Activated CD4-positive, alpha-beta T cell treated with anti-CD3 and anti-CD28 coated beads for 36 hours (primary cell): ENCODE measurements at regions not wholly inside any gene's neighbourhood (a gene's known extent, or its start where the extent isn't known, plus 50 kb on each side); places are given as distances from the start of the nearest gene placed in this dataset.
"Not testable (repeated sequence)": the region's sequence is repeated elsewhere in the genome, so short reads cannot be mapped to it uniquely, and the experiment has no call there.

Experiments used
- ATAC-seq: fragments of 200-7000 bp; cut with Tn5 transposase; one replicate; pipeline ENCODE4 v1.10.0; 2021; ENCODE audit warnings: mild to moderate bottlenecking, moderate library complexity
- CTCF ChIA-PET: fragments of 350-600 bp; sonication (Branson Sonifier 250); formaldehyde crosslinking; loops from one replicate; lab custom pipeline; 2021; ENCODE audit warnings: antibody characterized with exemption; lab: Charles Lee
- POLR2A ChIA-PET: fragments of 350-600 bp; sonication (Branson Sonifier 250); formaldehyde crosslinking; loops from one replicate; lab custom pipeline; 2021; ENCODE audit warnings: antibody characterized with exemption, inconsistent platforms; lab: Charles Lee
- DNase-seq: peaks from one replicate; pipeline ENCODE4 v3.0.0-alpha.2; 2020
- H3K27ac Mint-ChIP-seq: one replicate; pipeline ENCODE4 v1.8.0; 2021; ENCODE audit warnings: mixed read lengths
- H3K27me3 Mint-ChIP-seq: one replicate; pipeline ENCODE4 v1.8.0; 2021; ENCODE audit warnings: mixed read lengths
- H3K36me3 Mint-ChIP-seq: one replicate; pipeline ENCODE4 v1.8.0; 2021; ENCODE audit warnings: low read depth, mixed read lengths
- H3K4me1 Mint-ChIP-seq: one replicate; pipeline ENCODE4 v1.8.0; 2021; ENCODE audit warnings: mixed read lengths
- H3K4me3 Mint-ChIP-seq: one replicate; pipeline ENCODE4 v1.8.0; 2021; ENCODE audit warnings: mild to moderate bottlenecking, moderate library complexity, mixed read lengths
- H3K9me3 Mint-ChIP-seq: one replicate; pipeline ENCODE4 v1.8.0; 2021; ENCODE audit warnings: low read depth, mixed read lengths
- intact Hi-C, 2 experiments: fragments of 100-400 bp; cut with DNase I in 1 of 2; cut with micrococcal nuclease in 1 of 2; formaldehyde crosslinking; loops; one replicate each; pipeline versions ENCODE4 v1.14.2 to v1.15.1; 2022 to 2024; cut with DNase I, micrococcal nuclease

DNA sequence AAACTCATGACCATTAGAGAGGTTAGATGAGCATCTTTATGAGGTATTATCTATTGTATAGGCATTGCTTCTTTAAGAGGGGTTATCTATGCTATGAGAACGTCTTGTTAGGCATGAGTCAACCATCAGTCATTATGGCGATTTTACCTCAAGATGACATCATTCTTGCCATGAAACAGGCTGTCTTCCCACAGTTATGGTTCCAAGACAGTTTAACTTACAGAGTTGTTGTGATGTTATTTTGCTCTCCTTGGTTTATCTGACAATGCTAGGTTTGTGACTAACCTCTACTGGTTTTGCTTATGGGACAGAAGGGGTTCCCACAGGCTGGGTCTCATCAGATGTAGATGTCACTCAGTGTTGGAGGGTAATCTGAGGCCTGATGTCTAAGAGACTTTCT is 1864.7 kb upstream of the ACO1 start:
- peak; percentile 83 for ATAC-seq
- H3K9me3 Mint-ChIP-seq: no peaks in the 10 kb centered on the region
- H3K27me3 Mint-ChIP-seq: no peaks in the 10 kb centered on the region
- no peak overlapping the region for H3K4me3 Mint-ChIP-seq
- ChIA-PET CTCF (no interaction called here), POLR2A (no interaction called here)
- H3K36me3 Mint-ChIP-seq: no peaks in the 10 kb centered on the region
- no peaks in the 10 kb centered on the region for H3K4me1 Mint-ChIP-seq
- intact Hi-C loops: no loop called here
- no peak for DNase-seq
- H3K27ac Mint-ChIP-seq: no peak overlapping the region

DNA sequence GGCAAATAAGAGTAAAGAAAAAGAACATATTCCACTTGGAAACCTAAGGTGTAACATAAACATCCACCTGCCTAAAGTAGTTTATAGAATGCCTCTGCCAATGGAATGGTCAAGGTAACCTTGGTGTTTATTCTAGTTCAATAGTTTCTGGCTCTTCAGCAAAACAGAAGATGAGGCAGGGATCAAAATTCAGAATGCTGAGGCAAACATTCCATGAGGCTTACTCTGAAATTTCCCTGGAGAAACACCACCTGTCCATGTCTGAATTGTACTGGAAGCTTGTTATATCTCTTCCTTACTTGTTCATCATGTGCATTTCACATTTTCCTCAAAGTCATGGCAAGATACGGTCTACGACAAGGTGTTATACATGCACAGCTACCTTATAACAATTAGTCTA is 1862.4 kb upstream of the ACO1 start:
- Mint-ChIP-seq H3K9me3 (no peaks in the 10 kb centered on the region), H3K36me3 (no peaks in the 10 kb centered on the region), H3K27ac (no peak overlapping the region), H3K27me3 (no peaks in the 10 kb centered on the region), H3K4me1 (no peaks in the 10 kb centered on the region), H3K4me3 (no peak overlapping the region)
- no peak for ATAC-seq
- no peak for DNase-seq
- ChIA-PET CTCF (no interaction called here), POLR2A (no interaction called here)
- intact Hi-C loops: no loop called here

DNA sequence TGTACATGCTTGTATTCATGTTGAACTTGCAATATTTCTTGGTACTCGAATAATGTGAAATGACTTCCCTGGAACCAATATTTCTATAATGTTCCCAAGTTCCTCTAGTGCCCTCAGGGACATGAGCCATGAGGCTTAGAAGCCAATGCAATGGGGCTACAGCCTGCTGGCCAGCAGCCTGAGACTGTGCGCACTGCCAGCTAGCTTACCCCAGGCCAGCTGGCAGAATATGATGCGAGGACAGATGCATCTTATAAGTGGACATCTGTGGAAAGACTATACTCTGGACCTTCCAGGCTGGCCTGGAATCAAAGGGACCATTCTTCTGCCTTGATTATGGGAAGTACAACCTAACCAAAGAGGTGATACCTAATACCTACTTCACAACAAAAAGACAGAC is 1862.0 kb upstream of the ACO1 start:
- no peaks in the 10 kb centered on the region for H3K9me3 Mint-ChIP-seq
- no peak for ATAC-seq
- POLR2A ChIA-PET: no interaction called here
- DNase-seq: no peak
- no peak overlapping the region for H3K27ac Mint-ChIP-seq
- intact Hi-C loops: no loop called here
- H3K27me3 Mint-ChIP-seq: no peaks in the 10 kb centered on the region
- CTCF ChIA-PET: no interaction called here
- H3K4me1 Mint-ChIP-seq: no peaks in the 10 kb centered on the region
- no peaks in the 10 kb centered on the region for H3K36me3 Mint-ChIP-seq
- H3K4me3 Mint-ChIP-seq: no peak overlapping the region

DNA sequence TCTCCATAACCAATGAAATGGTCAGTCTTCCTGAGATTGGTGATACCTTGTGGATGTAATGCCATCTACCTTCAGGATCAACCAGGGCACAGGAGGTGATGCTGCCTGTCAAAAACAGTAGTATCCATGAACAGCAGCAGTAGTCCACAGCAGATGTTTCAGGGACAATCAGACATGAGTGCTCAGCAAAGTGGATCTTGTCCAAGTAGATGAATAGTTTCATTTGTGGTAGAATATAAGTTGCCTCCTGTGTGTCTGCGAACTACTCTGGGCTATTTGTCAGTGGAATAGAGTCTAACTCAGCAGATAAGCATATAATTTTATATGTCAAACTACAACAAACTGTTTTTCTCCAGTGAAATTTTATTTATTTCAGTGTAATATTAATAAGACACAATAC is 1860.1 kb upstream of the ACO1 start:
- no peak for DNase-seq
- ChIA-PET CTCF (no interaction called here), POLR2A (no interaction called here)
- no peak overlapping the region for H3K27ac Mint-ChIP-seq
- no peaks in the 10 kb centered on the region for H3K27me3 Mint-ChIP-seq
- no peak overlapping the region for H3K4me3 Mint-ChIP-seq
- H3K9me3 Mint-ChIP-seq: no peaks in the 10 kb centered on the region
- no peaks in the 10 kb centered on the region for H3K36me3 Mint-ChIP-seq
- ATAC-seq: no peak
- H3K4me1 Mint-ChIP-seq: no peaks in the 10 kb centered on the region
- intact Hi-C loops: no loop called here

GRCh38 chr9:30534455-30534854 is 1850.0 kb upstream of the ACO1 start:
- H3K36me3 Mint-ChIP-seq: no peaks in the 10 kb centered on the region
- H3K4me3 Mint-ChIP-seq: no peak overlapping the region
- no peaks in the 10 kb centered on the region for H3K4me1 Mint-ChIP-seq
- ATAC-seq: no peak
- POLR2A ChIA-PET: no interaction called here
- DNase-seq: no peak
- no peak overlapping the region for H3K27ac Mint-ChIP-seq
- CTCF ChIA-PET: no interaction called here
- H3K9me3 Mint-ChIP-seq: peaks cover 12% of the 10 kb centered on the region
- H3K27me3 Mint-ChIP-seq: no peaks in the 10 kb centered on the region
- intact Hi-C loops: no loop called here

GRCh38 chr9:30534896-30535295 is 1849.5 kb upstream of the ACO1 start:
- ATAC-seq: no peak
- Mint-ChIP-seq H3K4me3 (no peak overlapping the region), H3K4me1 (no peaks in the 10 kb centered on the region), H3K9me3 (peaks cover 12% of the 10 kb centered on the region), H3K36me3 (no peaks in the 10 kb centered on the region), H3K27ac (no peak overlapping the region), H3K27me3 (no peaks in the 10 kb centered on the region)
- intact Hi-C loops: no loop called here
- DNase-seq: no peak
- POLR2A ChIA-PET: no interaction called here
- CTCF ChIA-PET: no interaction called here

DNA sequence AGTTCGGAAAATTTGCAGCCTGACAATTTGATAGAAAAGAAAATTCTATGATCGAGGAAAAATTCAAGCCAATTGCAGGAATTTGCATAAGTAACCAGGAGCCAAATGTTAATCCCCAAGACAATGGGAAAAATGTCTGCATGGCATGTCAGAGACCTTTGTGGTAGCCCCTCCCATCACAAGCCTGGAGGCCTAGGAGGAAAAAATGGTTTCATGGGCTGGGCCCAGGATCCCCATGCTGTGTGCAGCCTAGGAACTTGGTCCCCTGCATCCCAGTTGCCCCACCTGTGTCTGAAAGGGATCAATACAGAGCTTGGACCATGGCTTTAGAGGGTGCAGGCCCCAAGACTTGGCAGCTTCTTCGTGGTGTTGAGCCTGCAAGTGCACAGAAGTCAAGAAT is 1847.9 kb upstream of the ACO1 start:
- intact Hi-C loops: no loop called here
- POLR2A ChIA-PET: no interaction called here
- ATAC-seq: no peak

DNA sequence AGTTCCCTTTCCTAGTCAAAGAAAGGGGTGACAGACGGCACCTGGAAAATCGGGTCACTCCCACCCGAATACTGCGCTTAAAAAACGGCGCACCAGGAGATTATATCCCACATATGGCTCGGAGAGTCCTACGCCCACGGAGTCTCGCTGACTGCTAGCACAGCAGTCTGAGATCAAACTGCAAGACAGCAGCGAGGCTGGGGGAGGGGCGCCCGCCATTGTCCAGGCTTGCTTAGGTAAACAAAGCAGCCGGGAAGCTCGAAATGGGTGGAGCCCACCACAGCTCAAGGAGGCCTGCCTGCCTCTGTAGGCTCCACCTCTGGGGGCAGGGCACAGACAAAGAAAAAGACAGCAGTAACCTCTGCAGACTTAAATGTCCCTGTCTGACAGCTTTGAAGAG is 1844.7 kb upstream of the ACO1 start:
- POLR2A ChIA-PET: not testable (repeated sequence)

More for the DNA sequence above, 1847.9 kb upstream of the ACO1 start:
- Mint-ChIP-seq H3K27me3 (no peaks in the 10 kb centered on the region), H3K4me3 (no peak overlapping the region), H3K4me1 (no peaks in the 10 kb centered on the region), H3K27ac (no peak overlapping the region), H3K36me3 (no peaks in the 10 kb centered on the region), H3K9me3 (peaks cover 11% of the 10 kb centered on the region)
- CTCF ChIA-PET: no interaction called here
- DNase-seq: no peak

DNA sequence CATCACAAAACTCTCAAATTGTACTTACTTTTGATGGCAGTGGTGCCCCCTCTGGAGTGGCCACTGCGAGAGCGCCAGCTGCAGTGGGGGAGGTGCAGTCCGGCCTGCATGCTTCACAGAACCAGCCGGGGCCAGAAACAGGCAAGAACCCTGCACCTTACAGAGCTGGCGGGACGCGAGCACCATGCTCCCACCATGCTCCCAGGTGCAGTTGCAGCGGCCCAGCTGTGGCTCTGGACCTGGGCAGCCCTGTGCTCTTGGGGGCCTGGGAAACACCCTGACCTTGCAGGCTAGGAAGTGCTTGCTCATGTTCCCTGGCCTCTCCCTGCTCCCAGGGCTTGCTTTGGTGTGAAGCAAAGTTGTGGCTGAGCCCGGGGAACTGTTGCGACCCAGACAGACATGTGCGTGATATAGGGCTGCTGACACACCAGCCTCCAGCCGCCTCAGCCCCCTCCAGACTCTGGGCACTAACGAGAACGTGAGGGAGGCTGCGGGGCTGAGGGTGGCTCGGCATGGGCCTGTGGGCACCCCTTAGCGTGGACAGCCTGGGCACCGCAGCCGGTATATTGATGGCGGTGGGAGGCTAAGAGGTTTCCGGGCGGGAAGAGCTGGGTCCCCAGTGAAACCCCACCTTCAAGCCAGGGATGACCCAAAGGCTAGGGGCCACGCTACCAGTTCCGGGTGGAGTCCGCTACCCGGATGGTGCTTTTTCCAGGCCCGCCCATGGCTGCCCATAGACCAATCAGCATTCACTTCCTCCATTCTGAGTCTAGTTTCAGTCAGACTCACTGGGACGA is 1809.9 kb upstream of the ACO1 start:
- intact Hi-C loops: no loop called here
- ChIA-PET CTCF (no interaction called here), POLR2A (no interaction called here)
- H3K27me3 Mint-ChIP-seq: no peaks in the 10 kb centered on the region
- ATAC-seq (no peak), DNase-seq (no peak)
- H3K4me1 Mint-ChIP-seq: no peaks in the 10 kb centered on the region
- H3K9me3 Mint-ChIP-seq: no peaks in the 10 kb centered on the region
- H3K27ac Mint-ChIP-seq: no peak overlapping the region
- no peaks in the 10 kb centered on the region for H3K36me3 Mint-ChIP-seq
- no peak overlapping the region for H3K4me3 Mint-ChIP-seq

More for the DNA sequence above, 1844.7 kb upstream of the ACO1 start:
- CTCF ChIA-PET, DNase-seq, H3K4me1 Mint-ChIP-seq, H3K4me3 Mint-ChIP-seq, H3K27me3 Mint-ChIP-seq, H3K27ac Mint-ChIP-seq, ATAC-seq, H3K36me3 Mint-ChIP-seq, intact Hi-C loops: not testable (repeated sequence)
- H3K9me3 Mint-ChIP-seq: peaks cover 11% of the 10 kb centered on the region

DNA sequence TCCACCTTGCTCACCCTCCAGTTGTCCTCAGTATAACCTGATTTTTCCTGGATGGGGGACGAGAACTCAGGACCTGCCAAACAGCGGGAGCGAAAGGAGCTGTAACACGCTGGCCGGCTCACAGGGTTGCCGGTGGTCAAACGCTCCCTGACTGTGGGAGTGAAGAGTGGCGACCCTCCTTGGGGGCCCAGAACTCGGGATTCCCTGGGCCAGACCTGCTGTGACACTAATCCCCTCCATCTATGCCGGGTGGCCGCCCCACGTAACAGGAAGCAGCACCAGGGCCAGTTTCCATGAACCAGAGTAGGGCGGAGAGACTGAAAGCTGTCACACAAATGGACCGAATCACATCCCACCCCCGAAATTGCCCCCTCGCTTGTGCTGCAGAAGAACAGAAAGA is 1809.2 kb upstream of the ACO1 start:
- no peak overlapping the region for H3K4me3 Mint-ChIP-seq
- no peaks in the 10 kb centered on the region for H3K9me3 Mint-ChIP-seq
- no peak for DNase-seq
- H3K36me3 Mint-ChIP-seq: no peaks in the 10 kb centered on the region
- H3K4me1 Mint-ChIP-seq: no peaks in the 10 kb centered on the region
- CTCF ChIA-PET: no interaction called here
- intact Hi-C loops: no loop called here
- ATAC-seq: no peak
- POLR2A ChIA-PET: no interaction called here
- no peaks in the 10 kb centered on the region for H3K27me3 Mint-ChIP-seq
- no peak overlapping the region for H3K27ac Mint-ChIP-seq

DNA sequence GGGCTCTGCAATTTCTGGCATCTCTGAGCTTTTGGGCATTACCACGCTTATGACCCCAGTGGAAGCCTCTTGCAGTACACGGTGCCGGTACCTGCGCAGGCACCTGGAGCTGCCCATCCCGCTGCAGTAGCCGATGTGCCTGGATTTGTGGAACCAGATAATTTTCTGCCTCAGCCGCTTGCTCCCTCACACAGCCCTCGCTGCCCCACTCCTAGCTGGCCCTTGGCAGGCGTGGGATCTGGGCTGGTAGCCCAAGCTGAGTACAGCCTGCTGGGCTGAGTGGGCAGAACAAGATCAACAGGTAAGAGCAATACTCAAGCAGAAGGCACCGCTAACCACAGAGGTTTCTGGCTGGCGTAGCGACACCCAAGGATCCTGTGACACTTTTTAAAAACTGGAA is 1808.8 kb upstream of the ACO1 start:
- H3K4me3 Mint-ChIP-seq: no peak overlapping the region
- H3K27me3 Mint-ChIP-seq: no peaks in the 10 kb centered on the region
- POLR2A ChIA-PET: no interaction called here
- DNase-seq (no peak), ATAC-seq (no peak)
- CTCF ChIA-PET: no interaction called here
- H3K36me3 Mint-ChIP-seq: no peaks in the 10 kb centered on the region
- H3K9me3 Mint-ChIP-seq: no peaks in the 10 kb centered on the region
- no peak overlapping the region for H3K27ac Mint-ChIP-seq
- H3K4me1 Mint-ChIP-seq: no peaks in the 10 kb centered on the region
- intact Hi-C loops: no loop called here

- H3K36me3 Mint-ChIP-seq: no peaks in the 10 kb centered on the region
- H3K27ac Mint-ChIP-seq: no peak overlapping the region
- ChIA-PET POLR2A (no interaction called here), CTCF (no interaction called here)
- H3K4me3 Mint-ChIP-seq: no peak overlapping the region
- no peak for ATAC-seq
- intact Hi-C loops: no loop called here
- no peaks in the 10 kb centered on the region for H3K27me3 Mint-ChIP-seq
- no peaks in the 10 kb centered on the region for H3K9me3 Mint-ChIP-seq
- no peak for DNase-seq
- no peaks in the 10 kb centered on the region for H3K4me1 Mint-ChIP-seq
Observed at GRCh38 chr9:30579810-30580209, 1804.6 kb upstream of the ACO1 start.
